HG02678 (cell line): ENCODE measurements at regions not wholly inside any gene's neighbourhood (a gene's known extent, or its start where the extent isn't known, plus 50 kb on each side); places are given as distances from the start of the nearest gene placed in this dataset.
"Not testable (repeated sequence)": the region's sequence is repeated elsewhere in the genome, so short reads cannot be mapped to it uniquely, and the experiment has no call there.

Source experiments
- ATAC-seq: cut with Tn5 transposase; IDR thresholded peaks from one replicate; pipeline ENCODE4 v1.9.1; 2021; ENCODE audit warnings: mild to moderate bottlenecking, moderate library complexity; ENCODE audit not compliant: unreplicated experiment

- not testable (repeated sequence) for ATAC-seq
Measured at GRCh38 chrX:31014474-31014873, 57.4 kb downstream of the FTHL17 start.

- no peak for ATAC-seq
Measured at GRCh38 chrX:31012509-31013025, 59.3 kb downstream of the FTHL17 start.

GRCh38 chrX:31007321-31007720 is 64.5 kb downstream of the FTHL17 start:
- ATAC-seq, result no peak

GRCh38 chrX:31006027-31006426 is 65.8 kb downstream of the FTHL17 start:
- ATAC-seq, result no peak

GRCh38 chrX:30997411-30997810 is 74.4 kb downstream of the FTHL17 start:
- ATAC-seq, result no peak

- ATAC-seq, result no peak
Measured at GRCh38 chrX:30995705-30996104, 76.1 kb downstream of the FTHL17 start.

GRCh38 chrX:30995060-30995700 is 76.7 kb downstream of the FTHL17 start:
- ATAC-seq, result no peak

- ATAC-seq, result not testable (repeated sequence)
Measured at GRCh38 chrX:30994018-30994417, 77.8 kb downstream of the FTHL17 start.

GRCh38 chrX:30992381-30992904 is 79.4 kb downstream of the FTHL17 start:
- no peak for ATAC-seq

GRCh38 chrX:30990361-30990760 is 81.5 kb downstream of the FTHL17 start:
- no peak for ATAC-seq

- ATAC-seq, result no peak
Measured at GRCh38 chrX:30982467-30982866, 89.4 kb downstream of the FTHL17 start.

- no peak for ATAC-seq
Measured at GRCh38 chrX:30981968-30982367, 89.9 kb downstream of the FTHL17 start.

GRCh38 chrX:30979271-30979670 is 90.2 kb upstream of the TAB3 start:
- no peak for ATAC-seq

GRCh38 chrX:30975467-30975866 is 86.4 kb upstream of the TAB3 start:
- no peak for ATAC-seq

GRCh38 chrX:30973784-30974427 is 84.9 kb upstream of the TAB3 start:
- ATAC-seq, result no peak

GRCh38 chrX:30971774-30972603 is 82.9 kb upstream of the TAB3 start:
- ATAC-seq, result peak; percentile 97

- ATAC-seq, result no peak
Measured at GRCh38 chrX:30967516-30967915, 78.5 kb upstream of the TAB3 start.

GRCh38 chrX:30965767-30966166 is 76.7 kb upstream of the TAB3 start:
- no peak for ATAC-seq

GRCh38 chrX:30961387-30962174 is 72.5 kb upstream of the TAB3 start:
- ATAC-seq, result no peak

- ATAC-seq, result no peak
Measured at GRCh38 chrX:30957753-30958152, 68.7 kb upstream of the TAB3 start.

- ATAC-seq, result no peak
Measured at GRCh38 chrX:30955687-30956086, 66.6 kb upstream of the TAB3 start.
